ENCODE measurements at regions not wholly inside any gene's neighbourhood (a gene's known extent, or its start where the extent isn't known, plus 50 kb on each side); places are given as distances from the start of the nearest gene placed in this dataset.

- TF ChIP-seq GATA2 (IDR thresholded peaks at IDR 0.05; ENCODE audit: low read depth, low read length) (no peak), GATA3 (IDR thresholded peaks at IDR 0.05; ENCODE audit: low read depth, low read length) (no peak)
These were observed 326.2 kb downstream of the DUSP10 start for GRCh38 chr1:221415651-221416050.

Data from SH-SY5Y (cell line).